ENCODE measurements at regions not wholly inside any gene's neighbourhood (a gene's known extent, or its start where the extent isn't known, plus 50 kb on each side); places are given as distances from the start of the nearest gene placed in this dataset.

DNA sequence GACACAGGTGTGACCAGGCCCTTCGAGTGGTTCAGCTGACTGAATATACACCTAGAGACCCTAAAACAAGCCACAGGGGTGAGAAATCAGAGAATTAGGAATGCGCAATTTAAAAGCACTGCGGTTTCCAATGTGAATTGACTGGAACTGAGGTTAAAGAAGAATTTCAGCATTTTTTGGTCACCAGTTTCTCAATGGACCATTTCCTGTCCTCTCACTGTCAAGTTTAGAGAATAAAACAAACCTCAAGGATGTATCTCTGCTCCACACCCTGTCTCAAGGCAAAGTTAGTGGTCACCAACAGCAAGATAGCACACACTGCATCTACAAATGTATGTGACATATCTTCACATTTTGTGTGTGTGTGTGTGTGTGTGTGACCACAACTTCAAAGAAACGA, 143.8 kb upstream of the MAP3K1 start:
- no peak overlapping the region for H3K4me3 ChIP-seq
- H3K9me1 ChIP-seq (ENCODE audit: control insufficient read depth, insufficient read depth, low read length): no peaks in the 10 kb centered on the region
- no peak for FAIRE-seq
- no peak for ATAC-seq
- H3K79me2 ChIP-seq (ENCODE audit: control insufficient read depth, insufficient read depth, low read length): no peaks in the 10 kb centered on the region
- H3K4me2 ChIP-seq (ENCODE audit: insufficient read depth, low read length): no peak overlapping the region
- H3K27me3 ChIP-seq (ENCODE audit: control insufficient read depth in 2 of 2, insufficient read depth in 2 of 2, low read length in 2 of 2): peaks cover 2 to 13% of the 10 kb centered on the region in 2 experiments; a peak in 2 of 5 replicates
- no TSS peak for BruUV-seq (replicated peaks)
- no peak overlapping the region for H3K27ac ChIP-seq (ENCODE audit: extremely low read depth, low read depth, low read length)
- ChIA-PET CTCF (ENCODE audit: low intra/inter-chr PET ratio) (no interaction called here), POLR2A (no interaction called here)
- intact Hi-C loops (cut with micrococcal nuclease): no loop called here
- no peak overlapping the region for H2AFZ ChIP-seq (ENCODE audit: low read depth, low read length)
- no peak overlapping the region for H3K9ac ChIP-seq (ENCODE audit: insufficient read depth in 1 of 2, low read depth in 2 of 2, low read length in 2 of 2)
- in situ Hi-C loops (cut with MboI): no loop called here
- no peaks in the 10 kb centered on the region; a peak in 1 of 5 replicates for H3K4me1 ChIP-seq (replicated peaks in 1 of 2; ENCODE audit: control insufficient read depth in 2 of 2, insufficient read depth in 2 of 2, low read length in 2 of 2)
- H3K36me3 ChIP-seq (ENCODE audit: control insufficient read depth, insufficient read depth, low read length): no peaks in the 10 kb centered on the region
- no peak for DNase-seq (ENCODE audit: extremely low read depth in 1 of 4, low spot score in 3 of 4)
- WGBS (ENCODE audit: insufficient coverage, low coverage, missing lambda C conversion rate): 16% methylated on average over 4 of the region's 4 CpGs
- TF ChIP-seq, protein P1, sequence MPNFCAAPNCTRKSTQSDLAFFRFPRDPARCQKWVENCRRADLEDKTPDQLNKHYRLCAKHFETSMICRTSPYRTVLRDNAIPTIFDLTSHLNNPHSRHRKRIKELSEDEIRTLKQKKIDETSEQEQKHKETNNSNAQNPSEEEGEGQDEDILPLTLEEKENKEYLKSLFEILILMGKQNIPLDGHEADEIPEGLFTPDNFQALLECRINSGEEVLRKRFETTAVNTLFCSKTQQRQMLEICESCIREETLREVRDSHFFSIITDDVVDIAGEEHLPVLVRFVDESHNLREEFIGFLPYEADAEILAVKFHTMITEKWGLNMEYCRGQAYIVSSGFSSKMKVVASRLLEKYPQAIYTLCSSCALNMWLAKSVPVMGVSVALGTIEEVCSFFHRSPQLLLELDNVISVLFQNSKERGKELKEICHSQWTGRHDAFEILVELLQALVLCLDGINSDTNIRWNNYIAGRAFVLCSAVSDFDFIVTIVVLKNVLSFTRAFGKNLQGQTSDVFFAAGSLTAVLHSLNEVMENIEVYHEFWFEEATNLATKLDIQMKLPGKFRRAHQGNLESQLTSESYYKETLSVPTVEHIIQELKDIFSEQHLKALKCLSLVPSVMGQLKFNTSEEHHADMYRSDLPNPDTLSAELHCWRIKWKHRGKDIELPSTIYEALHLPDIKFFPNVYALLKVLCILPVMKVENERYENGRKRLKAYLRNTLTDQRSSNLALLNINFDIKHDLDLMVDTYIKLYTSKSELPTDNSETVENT (CRISPR knock-in tag; IDR thresholded peaks at IDR 0.05): no peak
- TF ChIP-seq HSF4 (CRISPR knock-in tag; IDR thresholded peaks at IDR 0.05; ENCODE audit: borderline replicate concordance): no peak
- no peak for TF ChIP-seq CREB1 (IDR thresholded peaks at IDR 0.05)
- no peak for TF ChIP-seq CREB1 (CRISPR knock-in tag; IDR thresholded peaks at IDR 0.05)
- no peak for TF ChIP-seq ZNF76 (CRISPR knock-in tag; IDR thresholded peaks at IDR 0.05; ENCODE audit: borderline replicate concordance)
- no peak for TF ChIP-seq PCBP2 (IDR thresholded peaks at IDR 0.05; ENCODE audit: low read depth, low read length, poor library complexity, severe bottlenecking)
- no peak for TF ChIP-seq KLF6 (CRISPR knock-in tag; IDR thresholded peaks at IDR 0.05; ENCODE audit: borderline replicate concordance)
- no peak for TF ChIP-seq ZNF280A (IDR thresholded peaks at IDR 0.05; ENCODE audit: low read depth, partially characterized antibody)
- TF ChIP-seq SMARCC2 (IDR thresholded peaks at IDR 0.05; ENCODE audit: low read depth): no peak
- no peak for TF ChIP-seq STAG1 (CRISPR knock-in tag; IDR thresholded peaks at IDR 0.05; ENCODE audit: borderline replicate concordance)
- TF ChIP-seq, protein P2, sequence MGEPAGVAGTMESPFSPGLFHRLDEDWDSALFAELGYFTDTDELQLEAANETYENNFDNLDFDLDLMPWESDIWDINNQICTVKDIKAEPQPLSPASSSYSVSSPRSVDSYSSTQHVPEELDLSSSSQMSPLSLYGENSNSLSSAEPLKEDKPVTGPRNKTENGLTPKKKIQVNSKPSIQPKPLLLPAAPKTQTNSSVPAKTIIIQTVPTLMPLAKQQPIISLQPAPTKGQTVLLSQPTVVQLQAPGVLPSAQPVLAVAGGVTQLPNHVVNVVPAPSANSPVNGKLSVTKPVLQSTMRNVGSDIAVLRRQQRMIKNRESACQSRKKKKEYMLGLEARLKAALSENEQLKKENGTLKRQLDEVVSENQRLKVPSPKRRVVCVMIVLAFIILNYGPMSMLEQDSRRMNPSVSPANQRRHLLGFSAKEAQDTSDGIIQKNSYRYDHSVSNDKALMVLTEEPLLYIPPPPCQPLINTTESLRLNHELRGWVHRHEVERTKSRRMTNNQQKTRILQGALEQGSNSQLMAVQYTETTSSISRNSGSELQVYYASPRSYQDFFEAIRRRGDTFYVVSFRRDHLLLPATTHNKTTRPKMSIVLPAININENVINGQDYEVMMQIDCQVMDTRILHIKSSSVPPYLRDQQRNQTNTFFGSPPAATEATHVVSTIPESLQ (CRISPR knock-in tag; IDR thresholded peaks at IDR 0.05): no peak
- H3K9me3 ChIP-seq (replicated peaks; ENCODE audit: control insufficient read depth, insufficient read depth, low read depth, low read length): no peaks in the 10 kb centered on the region
- H4K20me1 ChIP-seq (replicated peaks; ENCODE audit: control insufficient read depth, insufficient read depth, low read length): no peaks in the 10 kb centered on the region

Measured in K562 (cell line).